ENCODE measurements at regions not wholly inside any gene's neighbourhood (a gene's known extent, or its start where the extent isn't known, plus 50 kb on each side); places are given as distances from the start of the nearest gene placed in this dataset.

DNA sequence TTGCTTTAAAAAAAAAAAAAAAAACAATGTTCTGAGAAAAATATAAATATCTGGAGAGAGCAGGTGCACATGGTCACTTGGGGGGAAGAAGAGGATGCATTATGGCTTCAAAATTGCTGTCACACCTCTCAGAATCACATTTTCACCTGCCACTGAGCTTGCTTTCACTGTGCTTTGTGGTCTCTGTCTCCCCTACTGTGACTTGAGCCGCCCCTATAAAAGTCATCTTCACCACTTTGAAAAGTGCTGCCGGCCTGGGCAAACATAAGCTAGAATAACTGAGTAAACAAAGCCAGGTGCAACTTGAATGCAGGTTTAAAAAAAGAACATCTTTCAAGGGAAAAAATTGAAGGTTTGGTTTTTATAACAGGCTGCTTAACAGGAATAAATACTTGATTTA is 368.1 kb upstream of the GRIA1 start:
- no peak for TF ChIP-seq POLR2A (IDR thresholded peaks at IDR 0.05; ENCODE audit: low read depth)
- no peak for TF ChIP-seq CTCF (IDR thresholded peaks at IDR 0.05)
- no peak for TF ChIP-seq EP300 (IDR thresholded peaks at IDR 0.05)
- no peak for TF ChIP-seq POLR2AphosphoS5 (IDR thresholded peaks at IDR 0.05)
